WTC11 (cell line): ENCODE measurements at regions not wholly inside any gene's neighbourhood (a gene's known extent, or its start where the extent isn't known, plus 50 kb on each side); places are given as distances from the start of the nearest gene placed in this dataset.

ENCODE experiments used
- E2F4 ChIP-seq: sonication (generic); formaldehyde crosslinking; IDR thresholded peaks from 2 replicates; pipeline ENCODE4 v1.8.1; 2022; ENCODE audit warnings: low read depth, mild to moderate bottlenecking, moderate library complexity, missing genetic modification reagents, borderline replicate concordance
- ETV6 ChIP-seq: sonication (generic); formaldehyde crosslinking; IDR thresholded peaks from 2 replicates; pipeline ENCODE4 v1.8.1; 2022; ENCODE audit warnings: mild to moderate bottlenecking, missing genetic modification reagents
- RELA ChIP-seq: sonication (generic); formaldehyde crosslinking; IDR thresholded peaks from 2 replicates; pipeline ENCODE4 v1.8.1; 2022; ENCODE audit warnings: missing genetic modification reagents, mild to moderate bottlenecking, borderline replicate concordance
- RORB ChIP-seq: fragments of 250-450 bp; sonication (Bioruptor Pico); IDR thresholded peaks from 2 replicates; pipeline ENCODE4 v1.9.0; 2021; ENCODE audit warnings: mild to moderate bottlenecking
- ZNF121 ChIP-seq: sonication (generic); formaldehyde crosslinking; IDR thresholded peaks from 2 replicates; pipeline ENCODE4 v1.8.0; 2023; ENCODE audit warnings: missing genetic modification reagents
- TF ChIP-seq, protein P1 (sequence below): fragments of 200-600 bp; IDR thresholded peaks from 2 replicates; pipeline ENCODE4 v1.8.0; 2022; ENCODE audit warnings: antibody characterized with exemption
- TF ChIP-seq, protein P2 (sequence below): sonication (generic); formaldehyde crosslinking; IDR thresholded peaks from 2 replicates; pipeline ENCODE4 v1.8.1; 2023; ENCODE audit warnings: mild to moderate bottlenecking, missing genetic modification reagents

DNA sequence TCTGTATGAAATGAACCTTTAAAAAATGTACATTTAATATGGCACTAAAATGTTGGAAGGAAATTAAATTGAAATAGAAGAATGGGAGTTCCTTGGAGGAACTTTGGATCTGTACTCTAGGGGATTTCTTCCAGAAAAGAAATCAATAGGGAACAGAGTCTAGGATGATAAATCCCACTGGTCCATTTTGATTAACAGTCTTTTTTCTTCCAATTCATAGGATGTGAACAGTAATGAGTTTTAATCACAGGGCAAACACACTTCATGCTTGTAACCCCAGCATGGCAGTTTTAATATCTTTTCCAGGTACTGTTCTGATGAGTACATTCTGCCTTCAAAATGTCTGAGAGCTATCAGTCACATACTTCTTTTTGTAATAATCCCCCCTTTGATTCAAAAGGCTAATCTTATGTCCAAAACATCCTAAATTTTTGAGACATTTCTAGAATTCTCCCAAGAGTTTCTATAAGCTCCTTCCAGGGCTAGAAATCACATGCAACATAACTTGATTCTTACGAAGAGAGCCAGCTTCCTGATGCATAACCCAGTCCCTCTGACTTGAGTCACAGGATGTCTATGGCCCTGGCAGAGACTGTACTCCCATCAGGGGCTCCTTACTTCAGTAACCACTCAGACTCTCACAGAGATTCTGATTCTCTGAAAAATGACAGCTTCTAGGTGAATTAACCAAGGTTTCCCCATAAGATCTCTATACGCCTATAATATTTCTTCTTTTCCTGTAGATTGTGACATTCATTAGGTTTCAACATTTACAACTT lies 112.9 kb downstream of the SLC36A4 start:
- TF ChIP-seq RELA (CRISPR knock-in tag) (no peak), ZNF121 (CRISPR knock-in tag) (no peak), RORB (CRISPR knock-in tag) (no peak), E2F4 (CRISPR knock-in tag) (no peak), ETV6 (CRISPR knock-in tag) (no peak)
- TF ChIP-seq, protein P1, sequence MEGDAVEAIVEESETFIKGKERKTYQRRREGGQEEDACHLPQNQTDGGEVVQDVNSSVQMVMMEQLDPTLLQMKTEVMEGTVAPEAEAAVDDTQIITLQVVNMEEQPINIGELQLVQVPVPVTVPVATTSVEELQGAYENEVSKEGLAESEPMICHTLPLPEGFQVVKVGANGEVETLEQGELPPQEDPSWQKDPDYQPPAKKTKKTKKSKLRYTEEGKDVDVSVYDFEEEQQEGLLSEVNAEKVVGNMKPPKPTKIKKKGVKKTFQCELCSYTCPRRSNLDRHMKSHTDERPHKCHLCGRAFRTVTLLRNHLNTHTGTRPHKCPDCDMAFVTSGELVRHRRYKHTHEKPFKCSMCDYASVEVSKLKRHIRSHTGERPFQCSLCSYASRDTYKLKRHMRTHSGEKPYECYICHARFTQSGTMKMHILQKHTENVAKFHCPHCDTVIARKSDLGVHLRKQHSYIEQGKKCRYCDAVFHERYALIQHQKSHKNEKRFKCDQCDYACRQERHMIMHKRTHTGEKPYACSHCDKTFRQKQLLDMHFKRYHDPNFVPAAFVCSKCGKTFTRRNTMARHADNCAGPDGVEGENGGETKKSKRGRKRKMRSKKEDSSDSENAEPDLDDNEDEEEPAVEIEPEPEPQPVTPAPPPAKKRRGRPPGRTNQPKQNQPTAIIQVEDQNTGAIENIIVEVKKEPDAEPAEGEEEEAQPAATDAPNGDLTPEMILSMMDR = no peak
- TF ChIP-seq, protein P2, sequence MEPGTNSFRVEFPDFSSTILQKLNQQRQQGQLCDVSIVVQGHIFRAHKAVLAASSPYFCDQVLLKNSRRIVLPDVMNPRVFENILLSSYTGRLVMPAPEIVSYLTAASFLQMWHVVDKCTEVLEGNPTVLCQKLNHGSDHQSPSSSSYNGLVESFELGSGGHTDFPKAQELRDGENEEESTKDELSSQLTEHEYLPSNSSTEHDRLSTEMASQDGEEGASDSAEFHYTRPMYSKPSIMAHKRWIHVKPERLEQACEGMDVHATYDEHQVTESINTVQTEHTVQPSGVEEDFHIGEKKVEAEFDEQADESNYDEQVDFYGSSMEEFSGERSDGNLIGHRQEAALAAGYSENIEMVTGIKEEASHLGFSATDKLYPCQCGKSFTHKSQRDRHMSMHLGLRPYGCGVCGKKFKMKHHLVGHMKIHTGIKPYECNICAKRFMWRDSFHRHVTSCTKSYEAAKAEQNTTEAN = no peak
